DND-41 (cell line): ENCODE measurements at regions not wholly inside any gene's neighbourhood (a gene's known extent, or its start where the extent isn't known, plus 50 kb on each side); places are given as distances from the start of the nearest gene placed in this dataset.

Experiments used
- EZH2 ChIP-seq: IDR thresholded peaks from 3 replicates; pipeline ENCODE4 v1.6.1; 2012; ENCODE audit warnings: borderline replicate concordance, low read depth, mild to moderate bottlenecking, moderate library complexity, low read length, inconsistent platforms; ENCODE audit not compliant: severe bottlenecking
- TF ChIP-seq, protein P1 (sequence below): IDR thresholded peaks from 2 replicates; pipeline ENCODE4 v1.5.1; 2012; ENCODE audit warnings: borderline replicate concordance, low read length, moderate library complexity, mild to moderate bottlenecking; ENCODE audit not compliant: poor library complexity, severe bottlenecking; ENCODE audit errors: extremely low read depth

DNA sequence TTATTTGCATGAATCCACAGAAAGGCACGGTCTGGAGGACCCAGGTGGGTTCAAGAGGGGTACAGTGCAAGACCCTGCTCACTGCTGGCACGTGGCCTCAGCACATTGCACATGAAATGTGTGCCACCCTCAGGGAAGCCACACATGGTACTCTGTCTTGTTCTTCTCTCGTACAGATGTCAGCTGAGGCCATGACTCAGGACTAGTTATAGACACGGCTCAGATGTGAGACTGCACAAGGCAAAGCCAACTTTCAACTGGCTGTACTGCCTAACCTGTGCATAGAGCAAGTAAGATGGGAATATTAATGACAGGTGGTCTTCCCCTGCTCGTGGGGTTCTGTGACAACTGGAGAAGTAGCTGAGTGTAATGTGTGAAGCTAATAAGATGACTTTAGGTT, 249.4 kb upstream of the CTBP2 start:
- TF ChIP-seq, protein P1, sequence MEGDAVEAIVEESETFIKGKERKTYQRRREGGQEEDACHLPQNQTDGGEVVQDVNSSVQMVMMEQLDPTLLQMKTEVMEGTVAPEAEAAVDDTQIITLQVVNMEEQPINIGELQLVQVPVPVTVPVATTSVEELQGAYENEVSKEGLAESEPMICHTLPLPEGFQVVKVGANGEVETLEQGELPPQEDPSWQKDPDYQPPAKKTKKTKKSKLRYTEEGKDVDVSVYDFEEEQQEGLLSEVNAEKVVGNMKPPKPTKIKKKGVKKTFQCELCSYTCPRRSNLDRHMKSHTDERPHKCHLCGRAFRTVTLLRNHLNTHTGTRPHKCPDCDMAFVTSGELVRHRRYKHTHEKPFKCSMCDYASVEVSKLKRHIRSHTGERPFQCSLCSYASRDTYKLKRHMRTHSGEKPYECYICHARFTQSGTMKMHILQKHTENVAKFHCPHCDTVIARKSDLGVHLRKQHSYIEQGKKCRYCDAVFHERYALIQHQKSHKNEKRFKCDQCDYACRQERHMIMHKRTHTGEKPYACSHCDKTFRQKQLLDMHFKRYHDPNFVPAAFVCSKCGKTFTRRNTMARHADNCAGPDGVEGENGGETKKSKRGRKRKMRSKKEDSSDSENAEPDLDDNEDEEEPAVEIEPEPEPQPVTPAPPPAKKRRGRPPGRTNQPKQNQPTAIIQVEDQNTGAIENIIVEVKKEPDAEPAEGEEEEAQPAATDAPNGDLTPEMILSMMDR = no peak
- no peak for TF ChIP-seq EZH2
